ENCODE measurements at regions not wholly inside any gene's neighbourhood (a gene's known extent, or its start where the extent isn't known, plus 50 kb on each side); places are given as distances from the start of the nearest gene placed in this dataset.
A peak's percentile ranks its signal among the peaks of the same experiment; 100 is the strongest.
"Not testable (repeated sequence)": the region's sequence is repeated elsewhere in the genome, so short reads cannot be mapped to it uniquely, and the experiment has no call there.

- no peak for DNase-seq
- TF ChIP-seq POLR2A (IDR thresholded peaks at IDR 0.05; ENCODE audit: low read length) (no peak), GATA1 (IDR thresholded peaks at IDR 0.05; ENCODE audit: low read depth, low read length) (no peak)
Observed at GRCh38 chr4:57993944-57994343, 883.8 kb upstream of the IGFBP7 start.

- TF ChIP-seq GATA1 (IDR thresholded peaks at IDR 0.05; ENCODE audit: low read depth, low read length): no peak
- no peak for TF ChIP-seq POLR2A (IDR thresholded peaks at IDR 0.05; ENCODE audit: low read length)
- peak in 1 of 2 experiments; percentile 0 for DNase-seq
Observed at GRCh38 chr4:57989430-57989829, 879.2 kb upstream of the IGFBP7 start.

- no peak for DNase-seq
- no peak for TF ChIP-seq POLR2A (IDR thresholded peaks at IDR 0.05; ENCODE audit: low read length)
- no peak for TF ChIP-seq GATA1 (IDR thresholded peaks at IDR 0.05; ENCODE audit: low read depth, low read length)
Observed at GRCh38 chr4:57985161-57985560, 875.0 kb upstream of the IGFBP7 start.

GRCh38 chr4:57981123-57981522 lies 870.9 kb upstream of the IGFBP7 start:
- no peak for DNase-seq
- TF ChIP-seq GATA1 (IDR thresholded peaks at IDR 0.05; ENCODE audit: low read depth, low read length) (no peak), POLR2A (IDR thresholded peaks at IDR 0.05; ENCODE audit: low read length) (no peak)

- no peak for DNase-seq
- TF ChIP-seq POLR2A (IDR thresholded peaks at IDR 0.05; ENCODE audit: low read length) (no peak), GATA1 (IDR thresholded peaks at IDR 0.05; ENCODE audit: low read depth, low read length) (no peak)
Observed at GRCh38 chr4:57974821-57975220, 864.6 kb upstream of the IGFBP7 start.

- no peak for TF ChIP-seq POLR2A (IDR thresholded peaks at IDR 0.05; ENCODE audit: low read length)
- no peak for TF ChIP-seq GATA1 (IDR thresholded peaks at IDR 0.05; ENCODE audit: low read depth, low read length)
- no peak for DNase-seq
Observed at GRCh38 chr4:57973819-57974218, 863.6 kb upstream of the IGFBP7 start.

GRCh38 chr4:57971261-57971660 lies 861.1 kb upstream of the IGFBP7 start:
- TF ChIP-seq POLR2A (IDR thresholded peaks at IDR 0.05; ENCODE audit: low read length): no peak
- no peak for TF ChIP-seq GATA1 (IDR thresholded peaks at IDR 0.05; ENCODE audit: low read depth, low read length)

GRCh38 chr4:57966987-57967760 lies 857.0 kb upstream of the IGFBP7 start:
- no peak for TF ChIP-seq POLR2A (IDR thresholded peaks at IDR 0.05; ENCODE audit: low read length)
- no peak for TF ChIP-seq GATA1 (IDR thresholded peaks at IDR 0.05; ENCODE audit: low read depth, low read length)

More at GRCh38 chr4:57971261-57971660, 861.1 kb upstream of the IGFBP7 start:
- no peak for DNase-seq

GRCh38 chr4:57965431-57965830 lies 855.2 kb upstream of the IGFBP7 start:
- DNase-seq: not testable (repeated sequence)

More at GRCh38 chr4:57966987-57967760, 857.0 kb upstream of the IGFBP7 start:
- DNase-seq: no peak

- TF ChIP-seq GATA1 (IDR thresholded peaks at IDR 0.05; ENCODE audit: low read depth, low read length) (no peak), POLR2A (IDR thresholded peaks at IDR 0.05; ENCODE audit: low read length) (no peak)
- no peak for DNase-seq
Observed at GRCh38 chr4:57945298-57945697, 835.1 kb upstream of the IGFBP7 start.

- DNase-seq: no peak
- no peak for TF ChIP-seq POLR2A (IDR thresholded peaks at IDR 0.05; ENCODE audit: low read length)
- TF ChIP-seq GATA1 (IDR thresholded peaks at IDR 0.05; ENCODE audit: low read depth, low read length): no peak
Observed at GRCh38 chr4:57943682-57944081, 833.5 kb upstream of the IGFBP7 start.

GRCh38 chr4:57937326-57937725 lies 827.1 kb upstream of the IGFBP7 start:
- DNase-seq: not testable (repeated sequence)

GRCh38 chr4:57926311-57926710 lies 816.1 kb upstream of the IGFBP7 start:
- no peak for TF ChIP-seq POLR2A (IDR thresholded peaks at IDR 0.05; ENCODE audit: low read length)
- TF ChIP-seq GATA1 (IDR thresholded peaks at IDR 0.05; ENCODE audit: low read depth, low read length): no peak

GRCh38 chr4:57924951-57925350 lies 814.8 kb upstream of the IGFBP7 start:
- no peak for TF ChIP-seq GATA1 (IDR thresholded peaks at IDR 0.05; ENCODE audit: low read depth, low read length)
- TF ChIP-seq POLR2A (IDR thresholded peaks at IDR 0.05; ENCODE audit: low read length): no peak

More at GRCh38 chr4:57926311-57926710, 816.1 kb upstream of the IGFBP7 start:
- DNase-seq: no peak

GRCh38 chr4:57916479-57916878 lies 806.3 kb upstream of the IGFBP7 start:
- TF ChIP-seq POLR2A (IDR thresholded peaks at IDR 0.05; ENCODE audit: low read length) (no peak), GATA1 (IDR thresholded peaks at IDR 0.05; ENCODE audit: low read depth, low read length) (no peak)

More at GRCh38 chr4:57924951-57925350, 814.8 kb upstream of the IGFBP7 start:
- DNase-seq: no peak

More at GRCh38 chr4:57916479-57916878, 806.3 kb upstream of the IGFBP7 start:
- DNase-seq: no peak
